ENCODE measurements at regions not wholly inside any gene's neighbourhood (a gene's known extent, or its start where the extent isn't known, plus 50 kb on each side); places are given as distances from the start of the nearest gene placed in this dataset.
"Not testable (repeated sequence)": the region's sequence is repeated elsewhere in the genome, so short reads cannot be mapped to it uniquely, and the experiment has no call there.

GRCh38 chr17:37829592-37830123 is 84.8 kb upstream of the HNF1B start:
- DNase-seq (ENCODE audit: low read depth, low spot score): no peak

- DNase-seq (ENCODE audit: low read depth, low spot score): no peak
Observed at GRCh38 chr17:37828651-37829124, 83.8 kb upstream of the HNF1B start.

GRCh38 chr17:37827905-37828650 is 83.2 kb upstream of the HNF1B start:
- no peak for DNase-seq (ENCODE audit: low read depth, low spot score)

- no peak for DNase-seq (ENCODE audit: low read depth, low spot score)
Observed at GRCh38 chr17:37826497-37827430, 81.9 kb upstream of the HNF1B start.

GRCh38 chr17:37825851-37826250 is 81.0 kb upstream of the HNF1B start:
- DNase-seq (ENCODE audit: low read depth, low spot score): no peak

GRCh38 chr17:37824534-37825485 is 80.0 kb upstream of the HNF1B start:
- no peak for DNase-seq (ENCODE audit: low read depth, low spot score)

- DNase-seq (ENCODE audit: low read depth, low spot score): no peak
Observed at GRCh38 chr17:37823996-37824395, 79.1 kb upstream of the HNF1B start.

GRCh38 chr17:37820995-37821713 is 76.3 kb upstream of the HNF1B start:
- no peak for DNase-seq (ENCODE audit: low read depth, low spot score)

GRCh38 chr17:37820313-37820994 is 75.6 kb upstream of the HNF1B start:
- DNase-seq (ENCODE audit: low read depth, low spot score): no peak

- DNase-seq (ENCODE audit: low read depth, low spot score): no peak
Observed at GRCh38 chr17:37818689-37819088, 73.8 kb upstream of the HNF1B start.

GRCh38 chr17:37816950-37817349 is 72.1 kb upstream of the HNF1B start:
- DNase-seq (ENCODE audit: low read depth, low spot score): no peak

GRCh38 chr17:37815536-37815935 is 70.7 kb upstream of the HNF1B start:
- DNase-seq (ENCODE audit: low read depth, low spot score): no peak

GRCh38 chr17:37813751-37814150 is 68.9 kb upstream of the HNF1B start:
- no peak for DNase-seq (ENCODE audit: low read depth, low spot score)

GRCh38 chr17:37808846-37809245 is 64.0 kb upstream of the HNF1B start:
- DNase-seq (ENCODE audit: low read depth, low spot score): not testable (repeated sequence)

- DNase-seq (ENCODE audit: low read depth, low spot score): no peak
Observed at GRCh38 chr17:37802712-37803416, 58.0 kb upstream of the HNF1B start.

- DNase-seq (ENCODE audit: low read depth, low spot score): no peak
Observed at GRCh38 chr17:37802061-37802595, 57.3 kb upstream of the HNF1B start.

- DNase-seq (ENCODE audit: low read depth, low spot score): no peak
Observed at GRCh38 chr17:37801171-37801570, 56.3 kb upstream of the HNF1B start.

GRCh38 chr17:37797206-37797605 is 52.3 kb upstream of the HNF1B start:
- no peak for DNase-seq (ENCODE audit: low read depth, low spot score)

- no peak for DNase-seq (ENCODE audit: low read depth, low spot score)
Observed at GRCh38 chr17:37796076-37796475, 51.2 kb upstream of the HNF1B start.
